ENCODE measurements at regions not wholly inside any gene's neighbourhood (a gene's known extent, or its start where the extent isn't known, plus 50 kb on each side); places are given as distances from the start of the nearest gene placed in this dataset.

DNA sequence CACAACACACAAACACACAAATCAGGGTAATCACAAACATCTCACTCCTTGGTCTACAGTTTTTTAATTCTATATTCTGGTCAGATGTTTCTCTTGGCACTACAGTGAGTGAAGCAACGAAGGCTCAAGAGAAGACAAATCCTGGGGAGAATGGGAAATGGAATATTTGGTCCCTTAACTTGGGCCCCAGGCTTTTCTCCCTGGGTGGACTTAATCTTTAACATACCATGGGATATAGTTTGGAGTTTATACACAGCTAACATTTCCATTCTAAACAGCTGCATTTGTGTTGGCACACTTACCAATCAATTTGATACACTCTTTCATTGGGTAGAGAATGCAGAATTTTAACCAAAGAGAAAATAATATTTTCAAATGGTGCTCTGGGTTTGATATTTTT lies 1132.6 kb upstream of the SLC10A2 start:
- TF ChIP-seq SUZ12 (IDR thresholded peaks at IDR 0.05; ENCODE audit: extremely low read depth, insufficient read depth, insufficient read length) (no peak), YY1 (IDR thresholded peaks at IDR 0.05; ENCODE audit: insufficient read depth, insufficient read length) (no peak)
